G401.6 (cell line): ENCODE measurements at regions not wholly inside any gene's neighbourhood (a gene's known extent, or its start where the extent isn't known, plus 50 kb on each side); places are given as distances from the start of the nearest gene placed in this dataset.

Source experiments
- FAIRE-seq: peaks from 2 replicates; lab custom pipeline; 2012; peaks lifted over from hg19 to GRCh38; lab: Jason Lieb, UNC

DNA sequence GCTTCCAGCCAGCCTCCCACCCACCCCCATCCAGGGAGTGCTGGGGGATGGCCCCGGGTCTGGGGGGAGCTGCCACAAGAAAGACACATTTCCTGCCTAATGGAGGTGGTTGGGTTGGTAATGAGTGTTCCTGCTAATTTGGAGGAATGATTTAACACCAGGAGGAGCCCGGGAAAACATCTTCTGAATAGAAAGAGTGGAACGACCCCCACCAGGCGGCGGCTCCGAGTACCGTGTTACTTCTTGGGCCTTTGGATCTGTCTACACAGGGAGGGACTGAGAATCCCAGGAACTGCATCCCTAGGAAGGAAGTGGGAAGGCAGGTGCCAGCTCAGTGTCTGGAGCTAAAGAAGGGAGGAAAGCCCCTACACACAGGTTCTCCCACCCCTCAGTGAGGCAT lies 64.6 kb downstream of the TSPAN17 start:
- FAIRE-seq, result no peak

DNA sequence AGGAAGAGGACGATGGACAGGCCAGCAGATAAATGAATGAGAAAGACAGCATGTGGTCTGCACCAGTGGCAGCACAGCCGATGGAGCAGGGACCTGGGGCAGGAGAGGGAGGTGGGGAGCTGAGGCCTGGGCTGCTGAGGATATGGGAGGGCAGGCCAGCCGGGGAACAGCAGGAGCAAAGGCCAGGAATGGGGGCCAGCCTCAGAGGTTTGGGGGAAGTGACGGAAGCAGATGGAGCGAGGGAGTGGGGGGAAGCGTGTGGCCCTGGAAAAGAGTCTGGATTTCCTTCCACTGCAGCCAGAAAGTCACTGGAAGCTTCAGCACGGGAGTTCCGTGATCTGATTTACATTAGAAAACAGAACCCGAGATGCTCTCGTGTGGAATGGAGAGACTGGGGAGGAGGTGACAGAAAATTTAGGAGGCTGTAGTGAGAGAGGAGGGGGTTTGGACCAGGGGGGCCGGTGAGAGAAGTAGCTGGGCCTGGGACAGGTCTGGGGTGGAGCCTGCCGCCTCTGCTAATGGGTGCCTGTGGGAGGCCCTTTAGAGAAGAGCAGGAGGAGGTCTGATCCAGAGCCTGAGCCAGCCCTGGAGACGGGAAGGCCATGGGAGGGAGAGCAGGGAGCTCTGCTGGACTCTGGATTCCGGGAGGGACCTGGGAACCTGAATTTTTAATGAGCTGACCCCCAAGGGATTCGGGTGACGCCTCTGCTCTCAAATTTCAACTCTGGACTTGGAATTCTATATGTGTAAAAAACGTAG lies 65.4 kb downstream of the TSPAN17 start:
- FAIRE-seq, result no peak

DNA sequence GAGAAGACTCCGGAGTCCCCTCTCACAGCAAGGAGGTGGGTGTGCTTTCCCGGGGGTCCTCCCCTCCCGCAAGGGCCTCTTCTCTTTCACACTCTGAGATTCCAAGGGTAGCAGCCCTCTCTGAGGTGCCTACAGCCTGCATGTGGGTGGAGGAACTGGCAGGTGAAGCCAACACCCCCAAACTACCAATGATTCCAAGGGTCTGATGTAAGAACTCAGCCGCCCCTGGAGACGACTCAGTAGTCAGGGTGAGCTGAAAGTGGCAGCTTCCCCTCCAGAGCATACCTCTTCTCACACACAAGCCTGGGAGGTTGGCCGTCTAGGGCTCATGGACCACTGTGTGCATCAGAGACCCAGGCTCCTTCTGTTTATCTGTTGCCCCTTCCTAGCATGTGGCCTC lies 66.1 kb downstream of the TSPAN17 start:
- FAIRE-seq, result no peak

DNA sequence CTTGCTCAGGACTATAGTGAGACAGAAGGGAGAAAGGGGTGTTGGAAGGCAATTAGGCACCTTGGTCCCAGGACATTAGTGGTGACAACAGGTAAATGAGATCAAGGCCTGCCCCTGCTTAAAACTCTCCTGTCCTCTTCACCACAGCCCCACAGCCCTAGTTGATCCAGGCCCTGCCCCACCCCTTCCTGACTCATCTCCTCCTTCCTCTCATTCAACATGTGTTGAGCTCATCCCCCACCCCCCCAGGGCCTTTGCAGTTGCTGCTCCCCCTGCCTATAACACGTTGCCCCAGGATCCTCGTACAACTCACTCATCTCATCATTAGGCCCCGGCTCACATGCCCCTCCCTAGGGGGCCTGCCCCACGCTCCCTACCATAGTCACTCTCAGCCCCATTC lies 66.8 kb downstream of the TSPAN17 start:
- no peak for FAIRE-seq

DNA sequence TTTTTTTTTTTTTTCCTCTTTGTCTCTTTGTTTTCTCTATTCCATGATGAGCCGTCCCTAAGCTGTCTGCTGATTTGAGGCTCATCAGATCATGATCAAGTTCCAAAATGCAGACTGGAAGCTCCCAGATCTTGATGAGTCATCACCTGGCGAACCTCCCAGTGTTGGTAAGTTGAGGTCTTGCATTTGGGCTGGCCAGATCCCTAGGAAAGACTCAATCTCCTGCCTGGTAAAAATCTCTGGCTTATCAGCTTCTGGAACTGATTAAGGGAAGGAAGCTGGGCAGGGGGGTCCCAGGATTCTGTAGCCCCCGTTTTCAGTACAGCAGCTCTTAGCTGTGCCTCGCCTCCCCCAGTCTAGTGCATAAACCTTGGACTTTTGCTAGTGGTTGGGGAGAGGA lies 69.0 kb downstream of the TSPAN17 start:
- FAIRE-seq, result no peak

DNA sequence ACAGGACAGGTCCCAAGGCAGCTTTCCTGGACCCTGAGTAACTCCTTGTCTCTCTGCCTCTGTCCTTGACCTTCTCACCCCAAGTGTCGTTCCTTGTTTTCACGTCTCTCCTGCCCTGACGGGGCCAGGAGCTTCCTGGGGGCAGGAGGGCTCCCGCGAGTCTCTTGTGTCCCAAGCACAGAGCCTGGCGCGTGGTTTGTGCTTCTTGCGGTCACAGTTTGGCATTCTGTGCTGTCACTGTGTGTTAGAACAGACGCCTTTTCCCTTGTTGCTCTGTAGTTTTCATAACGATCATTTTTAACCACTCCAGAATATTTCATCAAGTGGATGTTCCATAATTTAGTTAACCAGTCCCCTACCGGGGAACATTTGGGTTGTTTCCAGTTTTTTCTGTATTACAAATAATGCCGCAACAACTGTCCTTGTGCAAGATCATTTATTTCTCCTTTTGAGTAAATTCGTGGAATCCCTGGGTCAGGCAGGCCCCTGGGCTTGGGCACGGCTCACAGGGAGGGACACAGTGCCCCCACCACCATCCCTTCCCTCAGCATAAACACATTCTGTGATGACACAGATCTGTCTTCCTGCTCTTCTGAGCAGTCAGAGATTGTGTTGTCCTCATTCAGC lies 71.9 kb downstream of the TSPAN17 start:
- FAIRE-seq, result no peak

DNA sequence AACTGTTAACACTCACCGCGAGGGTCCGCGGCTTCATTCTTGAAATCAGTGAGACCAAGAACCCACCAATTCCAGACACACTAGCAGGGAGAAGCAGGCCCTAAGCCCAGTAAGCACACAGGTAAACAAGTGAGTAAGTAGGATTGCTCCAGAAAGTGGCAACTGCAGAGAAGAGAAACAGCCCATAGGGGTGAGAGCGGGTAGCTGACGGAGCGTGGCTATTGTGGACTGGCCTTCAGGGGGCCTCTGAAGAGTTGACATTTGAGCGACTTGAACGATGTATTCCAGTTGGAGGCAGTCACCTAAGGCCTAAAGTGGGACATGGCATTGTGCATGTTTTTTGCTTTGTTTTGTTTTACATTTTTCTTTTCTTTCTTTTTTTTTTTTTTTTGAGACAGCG lies 74.2 kb downstream of the TSPAN17 start:
- FAIRE-seq, result no peak

DNA sequence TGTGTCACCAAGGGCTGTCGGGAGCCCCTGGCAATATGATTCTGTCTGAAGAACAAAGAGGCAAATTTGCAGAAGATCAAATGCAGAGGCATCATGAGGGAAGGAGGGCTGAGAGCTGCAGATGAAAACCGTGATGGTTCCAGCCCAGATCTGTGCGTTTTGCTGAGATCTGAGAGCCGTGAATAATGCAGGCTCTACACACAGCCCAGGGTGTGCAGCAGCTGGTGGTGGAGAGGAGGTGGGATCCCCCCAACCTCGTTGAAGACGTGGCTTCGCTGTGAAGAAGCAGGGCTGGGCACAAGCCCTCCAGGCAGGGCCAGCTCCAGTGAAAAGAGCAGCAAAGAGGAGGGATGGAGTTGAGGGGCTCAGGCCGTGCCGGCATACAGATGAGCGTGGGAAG lies 75.5 kb downstream of the TSPAN17 start:
- no peak for FAIRE-seq

DNA sequence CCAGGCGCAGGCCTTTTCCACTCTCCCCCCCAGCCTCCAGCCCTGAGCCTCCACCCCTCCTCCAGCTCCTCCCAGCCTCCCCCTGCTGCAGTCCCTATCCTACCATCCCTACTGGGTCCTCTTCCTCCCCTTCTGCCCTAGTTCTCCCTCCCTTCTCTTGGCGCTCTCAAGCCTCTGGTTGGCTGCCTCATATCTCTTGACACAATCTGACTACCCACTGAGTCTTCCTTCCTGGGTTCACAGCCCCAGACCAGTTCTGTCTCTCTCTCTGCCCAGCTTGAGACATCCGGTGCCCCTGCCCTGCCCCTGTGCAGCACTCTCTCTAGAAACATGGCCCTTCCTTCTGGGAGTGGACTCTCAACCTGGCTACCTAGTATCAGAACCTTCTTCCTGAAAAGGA lies 76.2 kb downstream of the TSPAN17 start:
- no peak for FAIRE-seq

DNA sequence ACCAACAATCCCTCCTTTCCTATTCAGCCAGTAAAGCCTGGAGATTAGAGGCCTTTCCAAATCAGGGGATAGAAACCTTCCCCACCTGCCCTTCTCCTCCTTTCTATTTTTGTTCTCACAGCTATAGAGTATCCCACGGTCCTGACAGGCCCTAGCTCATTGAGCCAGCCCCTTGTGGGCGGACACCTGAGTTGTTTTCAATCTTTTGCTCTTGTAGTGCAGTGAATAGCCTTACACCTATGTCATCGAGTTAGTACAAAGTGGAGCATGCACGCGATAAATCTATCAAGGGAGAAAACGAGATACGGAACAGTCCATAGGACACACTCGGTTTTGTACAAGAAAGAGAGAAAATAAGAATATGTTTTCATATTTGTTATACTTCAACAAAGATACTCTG lies 77.2 kb downstream of the TSPAN17 start:
- no peak for FAIRE-seq

DNA sequence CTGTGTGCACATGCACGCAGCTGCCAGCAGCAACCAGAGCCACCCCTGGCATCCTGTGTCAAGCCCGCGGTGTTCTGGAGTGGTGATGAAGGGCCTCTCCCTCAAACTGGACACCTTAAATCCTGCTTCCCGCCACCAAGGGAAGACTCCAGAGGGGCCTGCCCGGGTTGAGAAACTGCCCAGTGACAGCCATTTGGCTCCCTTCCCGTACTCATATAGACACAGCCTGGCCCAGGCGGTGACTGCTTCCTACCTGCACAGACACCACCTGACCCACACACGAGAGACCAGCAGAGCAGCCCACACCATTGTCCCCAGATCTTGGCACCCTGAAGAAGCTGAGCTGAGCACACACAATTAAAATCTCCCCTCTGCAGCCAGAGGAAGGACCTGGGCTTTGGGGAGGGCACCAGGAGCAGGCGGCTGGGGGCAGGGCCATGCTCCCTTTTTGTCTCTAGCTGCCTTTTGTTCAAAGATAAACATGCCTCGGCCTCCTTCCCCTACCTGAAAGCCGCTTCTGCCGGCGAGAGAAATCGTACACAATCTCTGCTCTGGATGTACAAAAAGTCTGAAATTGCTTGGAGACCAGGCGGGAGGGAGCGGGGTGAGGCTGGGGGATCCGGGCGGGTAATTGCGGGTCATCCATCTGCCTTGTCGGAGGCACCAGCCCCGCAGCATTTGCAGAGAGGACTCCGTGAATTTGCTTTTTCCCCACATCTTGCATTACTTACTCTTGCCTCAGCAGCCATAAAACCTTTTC lies 78.4 kb downstream of the TSPAN17 start:
- FAIRE-seq, result no peak

DNA sequence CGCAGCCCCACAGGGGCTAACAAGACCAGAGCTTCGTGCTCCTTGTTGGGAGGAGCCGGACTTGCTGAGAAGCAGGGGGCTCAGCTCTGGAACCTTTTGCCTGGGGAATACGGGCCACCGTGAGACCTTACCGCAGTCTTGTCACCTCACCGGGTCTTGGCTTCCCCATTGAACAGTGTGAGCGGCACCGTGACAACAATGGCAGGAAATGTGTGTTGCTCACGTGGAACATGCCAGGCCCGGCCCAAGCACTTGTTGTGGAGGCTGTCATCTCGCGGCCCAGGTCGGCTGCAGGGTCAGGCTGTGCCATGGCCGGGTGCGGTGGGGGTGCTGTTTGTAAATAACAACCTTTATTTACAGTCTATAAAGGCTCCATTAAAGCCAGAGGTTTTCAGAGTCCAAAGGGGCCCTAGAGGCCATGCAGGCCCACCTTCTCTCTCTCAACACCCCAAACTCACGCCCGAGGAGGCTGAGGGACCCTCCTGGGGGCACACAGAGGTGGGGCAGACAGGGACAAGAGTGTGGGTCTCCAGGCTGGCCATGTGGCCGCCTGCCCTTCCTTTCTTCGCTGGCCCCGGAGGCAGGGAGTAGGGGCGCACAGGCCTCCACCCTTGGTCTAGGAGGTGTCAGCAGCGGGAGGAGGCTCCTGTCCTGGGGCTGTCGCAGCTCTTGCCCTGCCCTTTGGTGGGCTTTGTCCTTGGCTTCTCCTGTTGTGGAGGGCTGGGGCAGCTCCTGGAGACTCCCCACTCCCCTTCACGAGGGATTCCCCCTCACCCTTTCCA lies 79.7 kb downstream of the TSPAN17 start:
- FAIRE-seq, result no peak

DNA sequence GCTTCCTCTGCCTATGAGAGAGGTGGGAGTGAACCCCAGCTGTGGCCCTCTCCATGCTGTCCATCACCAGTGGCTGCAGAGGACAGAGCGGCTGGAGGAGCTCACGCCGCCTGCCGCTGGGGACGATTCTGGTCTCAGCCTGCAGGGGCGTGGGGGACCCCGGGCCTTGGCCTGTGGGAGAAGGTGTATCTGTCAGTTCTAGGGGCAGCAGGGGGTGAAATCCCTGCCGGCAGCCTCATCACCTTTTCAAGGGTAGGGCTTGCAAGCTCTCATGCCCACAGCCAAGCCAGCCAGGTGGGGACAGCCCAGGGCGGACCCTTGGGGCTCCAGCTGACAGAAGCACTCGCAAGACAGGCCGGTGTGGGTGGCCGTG lies 80.2 kb downstream of the TSPAN17 start:
- no peak for FAIRE-seq

DNA sequence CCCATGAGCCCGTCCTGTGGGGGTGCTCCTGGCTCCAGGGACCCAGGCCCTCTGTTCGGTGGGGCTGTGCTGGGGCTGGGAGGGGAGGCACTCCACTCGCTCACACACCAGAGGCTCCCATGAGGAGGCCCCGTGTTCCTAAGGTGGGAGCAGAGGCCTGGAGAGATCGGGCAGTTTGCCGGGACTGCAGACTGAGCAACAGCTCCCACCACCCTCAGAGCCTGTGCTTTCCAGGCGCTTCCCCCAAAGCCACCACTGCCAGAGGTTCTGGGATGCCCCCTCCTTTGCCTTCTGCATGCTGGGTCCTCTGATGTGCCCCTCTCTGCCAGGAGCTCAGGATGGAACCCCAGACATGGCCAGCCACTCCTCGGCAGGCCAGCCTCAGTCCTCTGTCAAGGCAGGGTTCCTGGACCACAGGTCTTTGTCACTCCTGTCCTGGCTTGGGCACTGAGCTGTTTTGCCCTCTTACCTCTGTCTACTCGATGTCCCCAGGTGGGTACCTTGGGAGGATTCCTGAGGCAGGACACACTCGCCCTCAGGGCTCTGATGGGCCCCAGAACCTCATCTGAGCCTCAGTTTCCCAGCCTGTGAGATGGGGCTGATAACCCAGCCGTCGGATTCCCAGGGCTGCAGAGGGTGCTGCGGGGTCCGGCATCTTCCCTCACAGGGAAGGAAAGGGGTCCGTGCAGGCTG lies 80.8 kb downstream of the TSPAN17 start:
- no peak for FAIRE-seq

DNA sequence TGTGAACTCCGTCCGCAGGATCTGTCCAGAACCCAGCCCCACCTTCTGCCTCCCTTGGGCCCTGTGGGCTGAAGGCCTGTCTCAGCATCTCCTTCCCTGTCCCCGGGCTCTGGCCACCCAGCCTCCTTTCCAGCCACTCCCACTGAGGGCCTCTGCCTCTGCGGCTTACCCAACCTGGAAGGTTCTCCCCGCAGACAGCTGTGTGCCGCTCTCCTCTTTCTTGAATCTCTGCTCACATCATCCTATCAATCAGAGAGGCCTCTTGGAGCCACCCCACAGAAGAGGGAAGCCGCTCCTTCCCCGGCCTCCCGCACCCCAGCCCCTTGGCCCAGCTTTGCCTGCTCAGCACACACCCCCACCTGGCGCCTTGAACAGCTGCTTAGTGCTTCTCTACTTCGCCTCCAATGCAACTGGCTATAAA lies 81.5 kb upstream of the UNC5A start:
- no peak for FAIRE-seq

DNA sequence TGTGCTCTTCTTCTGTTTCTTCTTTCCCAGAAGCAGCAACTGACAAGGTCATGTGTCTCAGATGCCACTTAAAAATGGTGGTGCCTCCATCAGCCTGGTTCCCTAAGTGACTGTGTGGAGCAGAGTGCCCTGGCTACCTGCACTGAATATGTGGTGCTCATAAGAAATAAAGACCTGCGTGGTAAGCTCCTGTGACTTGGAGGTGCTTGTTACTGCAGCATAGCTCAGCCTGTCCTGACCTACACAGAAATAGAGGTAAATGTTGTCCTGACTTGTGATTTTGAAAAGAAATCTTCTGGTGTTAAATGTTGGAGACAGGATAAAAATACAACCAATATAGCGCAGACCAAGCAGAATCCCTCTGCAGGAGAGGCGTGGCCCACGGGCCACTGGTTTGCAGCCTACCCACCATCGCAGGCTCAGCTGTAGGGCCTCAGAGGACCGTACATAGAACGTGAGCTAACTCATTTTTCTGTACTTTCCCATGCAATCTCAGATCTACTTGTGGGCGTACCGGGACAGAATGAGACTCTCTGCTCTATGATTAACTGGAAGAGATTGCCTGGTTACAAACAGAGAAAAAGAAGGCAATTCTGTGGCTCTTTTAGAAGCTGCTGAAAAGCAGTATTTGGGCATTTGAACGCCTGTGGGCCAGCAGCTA lies 79.4 kb upstream of the UNC5A start:
- no peak for FAIRE-seq

DNA sequence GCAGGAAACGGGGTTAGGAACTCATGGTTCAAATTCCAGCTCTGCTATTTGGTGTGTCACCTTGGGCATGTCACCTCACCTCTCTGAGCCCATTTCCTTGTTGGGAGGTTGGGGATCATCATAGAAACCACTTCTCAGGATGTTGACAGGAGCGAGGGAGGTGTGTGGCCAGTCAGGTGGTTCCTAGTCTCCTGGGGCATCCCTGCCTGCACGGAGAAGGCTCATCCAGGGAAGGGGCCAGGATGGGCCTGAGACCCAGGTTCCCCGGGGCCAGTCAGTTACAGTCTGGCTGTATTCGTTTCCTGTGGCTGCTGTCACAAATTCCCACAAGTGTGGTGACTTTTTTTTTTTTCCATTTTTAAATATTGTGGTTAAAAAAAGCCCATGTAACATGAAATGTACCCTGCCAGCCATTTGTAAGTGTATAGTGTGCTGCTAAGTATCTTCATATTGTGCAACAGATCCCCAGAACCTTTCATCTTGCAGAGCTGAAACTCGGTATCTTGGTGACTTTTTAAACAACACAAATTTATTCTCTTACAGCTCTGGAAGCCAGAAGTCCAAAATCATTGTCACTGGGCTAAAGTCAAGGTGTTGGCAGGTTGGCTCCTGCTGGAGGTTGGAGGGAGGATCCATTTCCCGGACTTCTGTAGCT lies 78.7 kb upstream of the UNC5A start:
- FAIRE-seq, result no peak

DNA sequence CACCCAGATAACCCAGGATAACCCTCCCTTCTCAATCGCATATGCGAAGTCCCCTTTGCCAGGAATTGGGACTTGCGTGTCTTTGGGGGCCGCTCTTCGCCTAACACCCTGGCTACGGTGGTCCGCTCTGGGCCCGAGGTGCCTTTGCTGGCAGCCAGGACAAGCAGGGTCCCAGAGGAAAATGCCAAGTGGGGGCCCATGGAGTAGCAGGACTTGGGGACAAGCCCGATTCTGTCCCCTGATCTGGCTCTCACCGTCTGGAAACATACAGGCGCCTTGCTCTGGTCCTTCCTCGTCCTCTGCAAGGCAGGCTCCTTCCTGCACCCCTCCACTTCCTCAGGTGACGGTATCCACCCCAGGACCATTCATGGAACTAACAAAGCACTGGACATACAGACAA lies 78.1 kb upstream of the UNC5A start:
- FAIRE-seq, result no peak

DNA sequence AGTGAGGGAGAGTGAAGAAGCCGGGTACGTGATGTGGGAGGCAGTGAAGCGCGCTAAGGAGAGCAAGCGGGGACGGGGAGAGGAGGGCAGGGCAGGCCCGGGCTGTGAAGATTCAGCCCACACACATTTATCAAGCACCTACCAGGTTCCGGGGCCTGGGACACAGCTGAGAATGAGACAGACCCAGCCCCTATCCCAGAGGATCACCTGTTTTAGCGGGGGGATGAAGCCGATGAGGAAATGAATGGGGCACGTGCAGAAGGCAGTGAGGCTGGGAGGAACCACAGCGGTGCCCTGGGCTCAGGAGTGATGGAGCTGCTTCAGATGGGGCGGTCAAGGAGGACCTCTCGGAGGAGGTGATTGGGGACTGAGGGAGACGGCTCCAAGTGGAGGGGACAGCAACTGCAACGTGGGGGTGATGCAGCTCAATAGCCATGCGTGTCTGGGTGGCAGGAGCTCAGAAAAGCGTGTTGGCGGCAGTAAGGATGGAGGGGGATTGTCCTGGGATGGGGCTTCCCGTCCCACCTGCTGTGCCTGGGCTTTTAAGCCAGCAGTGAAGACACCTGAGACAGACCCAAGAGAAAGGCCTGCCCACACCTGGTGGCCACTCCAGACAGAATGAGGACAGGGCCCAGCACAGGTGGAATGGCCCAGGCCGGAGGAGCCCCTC lies 77.5 kb upstream of the UNC5A start:
- no peak for FAIRE-seq
